G401 (cell line): ENCODE measurements at regions not wholly inside any gene's neighbourhood (a gene's known extent, or its start where the extent isn't known, plus 50 kb on each side); places are given as distances from the start of the nearest gene placed in this dataset.

Experiments
- DNase-seq: peaks from one replicate; pipeline ENCODE4 v3.0.0-alpha.2; 2015; ENCODE audit warnings: low spot score
- in situ Hi-C: cut with HindIII; loops from 2 replicates; pipeline ENCODE4 v1.10.0; 2016; ENCODE audit warnings: low sequenced_read_pairs, mixed read lengths

GRCh38 chr17:79342376-79342775, 267.8 kb downstream of the ENGASE start:
- in situ Hi-C loops = no loop called here
- no peak for DNase-seq

GRCh38 chr17:79341816-79342215, 267.2 kb downstream of the ENGASE start:
- in situ Hi-C loops = no loop called here
- DNase-seq = no peak

GRCh38 chr17:79341222-79341780, 266.7 kb downstream of the ENGASE start:
- in situ Hi-C loops = no loop called here
- DNase-seq = no peak

GRCh38 chr17:79340333-79341221, 266.0 kb downstream of the ENGASE start:
- no peak for DNase-seq
- in situ Hi-C loops = no loop called here

GRCh38 chr17:79339321-79339720, 264.7 kb downstream of the ENGASE start:
- in situ Hi-C loops = no loop called here
- DNase-seq = no peak

GRCh38 chr17:79338604-79339003, 264.0 kb downstream of the ENGASE start:
- in situ Hi-C loops = no loop called here
- DNase-seq = no peak

GRCh38 chr17:79338152-79338551, 263.5 kb downstream of the ENGASE start:
- DNase-seq = no peak
- in situ Hi-C loops = no loop called here

- in situ Hi-C loops = no loop called here
These were observed 262.4 kb downstream of the ENGASE start for GRCh38 chr17:79337053-79337452.

GRCh38 chr17:79335456-79335855, 260.8 kb downstream of the ENGASE start:
- in situ Hi-C loops = no loop called here
- peak; percentile 69 for DNase-seq

More at GRCh38 chr17:79337053-79337452, 262.4 kb downstream of the ENGASE start:
- no peak for DNase-seq

GRCh38 chr17:79332011-79332554, 257.5 kb downstream of the ENGASE start:
- in situ Hi-C loops = no loop called here
- no peak for DNase-seq

GRCh38 chr17:79331492-79331891, 256.9 kb downstream of the ENGASE start:
- DNase-seq = no peak
- in situ Hi-C loops = no loop called here

- in situ Hi-C loops = no loop called here
- no peak for DNase-seq
These were observed 256.1 kb downstream of the ENGASE start for GRCh38 chr17:79330696-79331095.

GRCh38 chr17:79330229-79330628, 255.6 kb downstream of the ENGASE start:
- no peak for DNase-seq
- in situ Hi-C loops = no loop called here

GRCh38 chr17:79326814-79327213, 252.2 kb downstream of the ENGASE start:
- DNase-seq = no peak
- in situ Hi-C loops = no loop called here

- in situ Hi-C loops = no loop called here
- no peak for DNase-seq
These were observed 251.2 kb downstream of the ENGASE start for GRCh38 chr17:79325709-79326430.

- no peak for DNase-seq
- in situ Hi-C loops = no loop called here
These were observed 249.6 kb downstream of the ENGASE start for GRCh38 chr17:79324194-79324593.

- peak; percentile 87 for DNase-seq
- in situ Hi-C loops = no loop called here
These were observed 248.9 kb downstream of the ENGASE start for GRCh38 chr17:79323566-79323965.

GRCh38 chr17:79322211-79323123, 247.8 kb downstream of the ENGASE start:
- peak; percentile 96 for DNase-seq
- in situ Hi-C loops = no loop called here

GRCh38 chr17:79320331-79320730, 245.7 kb downstream of the ENGASE start:
- DNase-seq = peak; percentile 97
- in situ Hi-C loops = no loop called here
